Vagina (tissue), 2 donors: ENCODE measurements at regions not wholly inside any gene's neighbourhood (a gene's known extent, or its start where the extent isn't known, plus 50 kb on each side); places are given as distances from the start of the nearest gene placed in this dataset.
A peak's percentile ranks its signal among the peaks of the same experiment; 100 is the strongest.

Experiments
- DNase-seq, 2 donors: peaks; one replicate each; pipeline ENCODE4 v3.0.0-alpha.2; 2017; ENCODE audit errors: extremely low spot score in 2 of 2
- H3K27ac ChIP-seq: fragments of 200-600 bp; sonication (generic); one replicate; pipeline ENCODE4 v1.5.1; 2019
- H3K27me3 ChIP-seq: fragments of 200-600 bp; sonication (generic); one replicate; pipeline ENCODE4 v1.5.1; 2019
- H3K36me3 ChIP-seq, 2 donors: fragments of 200-600 bp; sonication (generic); one replicate each; pipeline ENCODE4 v1.5.1; 2017 to 2019
- H3K4me1 ChIP-seq: fragments of 200-600 bp; sonication (generic); one replicate; pipeline ENCODE4 v1.5.1; 2019
- H3K4me3 ChIP-seq, 2 donors: fragments of 200-600 bp; sonication (generic); 1 replicate in 1 of 2; 2 replicates in 1 of 2; pipeline ENCODE4 v1.5.1; 2016 to 2019
- H3K9me3 ChIP-seq: fragments of 200-600 bp; sonication (generic); one replicate; pipeline ENCODE4 v1.5.1; 2019
- CTCF ChIP-seq, 3 experiments: fragments of 450-650 bp in 2 of 3; fragments of 200-600 bp in 1 of 3; sonication (generic) in 1 of 3; IDR thresholded peaks; one replicate each; pipeline ENCODE4 v1.5.1; 2017 to 2019; ENCODE audit warnings: antibody characterized with exemption in 3 of 3, mild to moderate bottlenecking in 2 of 3, moderate library complexity in 2 of 3
- POLR2A ChIP-seq, 2 donors: fragments of 450-650 bp; IDR thresholded peaks; one replicate each; pipeline ENCODE4 v1.6.1; 2017; ENCODE audit warnings: antibody characterized with exemption in 2 of 2, mild to moderate bottlenecking in 2 of 2, moderate library complexity in 2 of 2
- POLR2AphosphoS5 ChIP-seq, 2 donors: sonication (generic); formaldehyde crosslinking; IDR thresholded peaks; one replicate each; pipeline ENCODE4 v1.9.0; 2017; ENCODE audit warnings: antibody characterized with exemption in 2 of 2, mild to moderate bottlenecking in 2 of 2, low read depth in 1 of 2; ENCODE audit not compliant: insufficient read depth in 1 of 2
- intact Hi-C: fragments of 100-400 bp; cut with DNase I; formaldehyde crosslinking; loops from one replicate; pipeline ENCODE4 v1.15.1; 2023

GRCh38 chr3:177538048-177538749 is 340.9 kb upstream of the TBL1XR1 start:
- TF ChIP-seq CTCF (IDR thresholded peaks at IDR 0.05) = no peak
- no peak for TF ChIP-seq POLR2A (IDR thresholded peaks at IDR 0.05)
- peak in 1 of 2 donors; percentile 13 for TF ChIP-seq POLR2AphosphoS5 (IDR thresholded peaks at IDR 0.05; ENCODE audit: insufficient read depth in 1 of 2, low read depth in 1 of 2)
- Histone ChIP-seq H3K9me3 (no peaks in the 10 kb centered on the region), H3K27ac (no peak overlapping the region), H3K27me3 (no peaks in the 10 kb centered on the region), H3K36me3 (no peaks in the 10 kb centered on the region), H3K4me1 (peaks cover 17% of the 10 kb centered on the region), H3K4me3 (no peak overlapping the region)
- DNase-seq = no peak
- intact Hi-C loops = no loop called here

GRCh38 chr3:177538750-177539730 is 341.8 kb upstream of the TBL1XR1 start:
- no peak for DNase-seq
- no peaks in the 10 kb centered on the region for H3K36me3 ChIP-seq
- TF ChIP-seq POLR2AphosphoS5 (IDR thresholded peaks at IDR 0.05; ENCODE audit: insufficient read depth in 1 of 2, low read depth in 1 of 2) = no peak
- TF ChIP-seq CTCF (IDR thresholded peaks at IDR 0.05) = no peak
- TF ChIP-seq POLR2A (IDR thresholded peaks at IDR 0.05) = no peak
- no peak overlapping the region for H3K4me3 ChIP-seq
- intact Hi-C loops = no loop called here
- no peak overlapping the region for H3K27ac ChIP-seq
- H3K27me3 ChIP-seq = no peaks in the 10 kb centered on the region
- no peaks in the 10 kb centered on the region for H3K9me3 ChIP-seq
- peaks cover 17% of the 10 kb centered on the region for H3K4me1 ChIP-seq

- no peak overlapping the region for H3K27ac ChIP-seq
- no peaks in the 10 kb centered on the region for H3K9me3 ChIP-seq
- H3K27me3 ChIP-seq = no peaks in the 10 kb centered on the region
- no peak overlapping the region for H3K4me3 ChIP-seq
- TF ChIP-seq CTCF (IDR thresholded peaks at IDR 0.05) (no peak), POLR2AphosphoS5 (IDR thresholded peaks at IDR 0.05; ENCODE audit: insufficient read depth in 1 of 2, low read depth in 1 of 2) (no peak)
- no peaks in the 10 kb centered on the region for H3K36me3 ChIP-seq
- intact Hi-C loops = no loop called here
- peaks cover 17% of the 10 kb centered on the region for H3K4me1 ChIP-seq
- no peak for DNase-seq
These were observed 344.3 kb upstream of the TBL1XR1 start for GRCh38 chr3:177541541-177541940.

- H3K27ac ChIP-seq = no peak overlapping the region
- H3K27me3 ChIP-seq = no peaks in the 10 kb centered on the region
- intact Hi-C loops = no loop called here
- H3K4me3 ChIP-seq = no peak overlapping the region
- no peaks in the 10 kb centered on the region for H3K36me3 ChIP-seq
- no peaks in the 10 kb centered on the region for H3K4me1 ChIP-seq
- DNase-seq = no peak
- TF ChIP-seq CTCF (IDR thresholded peaks at IDR 0.05) (no peak), POLR2A (IDR thresholded peaks at IDR 0.05) (no peak), POLR2AphosphoS5 (IDR thresholded peaks at IDR 0.05; ENCODE audit: insufficient read depth in 1 of 2, low read depth in 1 of 2) (no peak)
- no peaks in the 10 kb centered on the region for H3K9me3 ChIP-seq
These were observed 348.7 kb upstream of the TBL1XR1 start for GRCh38 chr3:177545964-177546363.
